ENCODE measurements at regions not wholly inside any gene's neighbourhood (a gene's known extent, or its start where the extent isn't known, plus 50 kb on each side); places are given as distances from the start of the nearest gene placed in this dataset.

DNA sequence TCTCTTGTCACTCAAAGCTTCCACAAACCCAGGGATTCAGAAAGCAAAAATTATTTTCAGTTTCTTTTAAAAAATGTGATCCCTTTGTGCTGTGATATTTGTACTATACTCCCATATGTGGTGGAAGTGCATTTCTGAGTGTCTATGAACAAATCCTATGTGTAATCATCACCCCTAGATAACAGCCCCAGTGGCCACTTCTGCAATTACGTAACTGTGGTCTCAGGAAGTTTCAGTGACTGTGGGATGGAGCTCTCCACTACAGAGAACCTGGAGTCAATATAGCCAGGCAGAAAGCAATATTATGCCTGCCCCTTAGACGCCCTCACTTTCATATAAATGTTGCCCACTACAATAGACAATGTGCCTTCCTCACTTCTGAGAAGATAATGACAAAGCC lies 1101.7 kb upstream of the GHITM start:
- no peak for DNase-seq

DNA sequence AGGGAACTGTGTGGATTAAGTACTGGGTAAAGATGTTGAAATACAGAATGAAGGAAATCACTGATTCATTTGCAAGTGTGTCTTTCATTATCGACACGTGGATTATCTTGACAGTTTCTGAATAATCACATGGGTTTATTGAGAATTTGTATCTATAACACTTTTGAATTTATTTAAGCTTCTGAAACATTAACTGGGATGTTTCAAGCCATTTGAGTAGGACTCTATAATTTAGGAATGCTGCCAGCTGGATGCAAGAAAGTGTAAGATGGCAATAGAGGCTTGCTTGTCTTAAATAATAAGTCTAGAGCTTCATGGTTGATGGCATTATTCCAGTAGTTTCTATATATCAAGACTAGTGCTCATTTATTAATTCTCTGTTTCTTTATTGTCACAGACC lies 1100.7 kb upstream of the GHITM start:
- no peak for DNase-seq

DNA sequence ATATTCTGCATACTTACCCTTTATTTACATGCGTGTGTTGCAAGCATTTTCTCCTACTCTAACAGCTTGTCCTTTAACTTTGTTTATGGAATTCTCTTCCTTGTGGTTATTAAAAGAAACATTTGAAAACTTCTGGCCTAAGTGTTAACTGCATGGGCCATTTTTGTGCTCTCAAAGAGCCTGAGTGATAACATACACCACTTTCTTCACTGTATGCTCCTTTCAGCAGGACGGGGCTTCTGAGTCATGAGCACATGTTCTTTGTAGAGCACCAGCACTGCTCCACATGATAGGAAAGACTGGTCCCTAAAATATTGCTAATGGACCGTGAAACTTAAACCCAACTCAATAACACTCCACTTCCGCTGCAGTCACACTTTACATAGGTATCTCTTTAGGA lies 1093.6 kb upstream of the GHITM start:
- no peak for DNase-seq

DNA sequence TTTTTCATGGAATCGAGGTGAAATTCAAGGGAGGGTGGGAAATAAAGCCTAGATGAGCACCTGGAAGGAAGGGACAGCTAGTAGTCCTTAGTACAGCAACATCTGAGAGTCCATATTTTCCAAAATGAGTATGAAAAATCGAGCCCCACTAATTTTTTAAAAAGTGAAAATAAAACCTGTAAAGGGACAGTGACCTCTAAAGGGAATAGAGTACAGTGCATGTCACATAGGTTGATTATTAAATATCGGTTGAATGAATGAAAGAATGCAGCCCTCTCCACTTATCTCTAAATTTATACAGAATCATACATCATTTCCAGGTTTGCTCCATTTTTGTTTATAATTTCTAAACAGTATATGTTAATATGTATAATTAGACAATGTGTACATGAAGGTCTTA lies 1088.5 kb upstream of the GHITM start:
- DNase-seq = no peak

DNA sequence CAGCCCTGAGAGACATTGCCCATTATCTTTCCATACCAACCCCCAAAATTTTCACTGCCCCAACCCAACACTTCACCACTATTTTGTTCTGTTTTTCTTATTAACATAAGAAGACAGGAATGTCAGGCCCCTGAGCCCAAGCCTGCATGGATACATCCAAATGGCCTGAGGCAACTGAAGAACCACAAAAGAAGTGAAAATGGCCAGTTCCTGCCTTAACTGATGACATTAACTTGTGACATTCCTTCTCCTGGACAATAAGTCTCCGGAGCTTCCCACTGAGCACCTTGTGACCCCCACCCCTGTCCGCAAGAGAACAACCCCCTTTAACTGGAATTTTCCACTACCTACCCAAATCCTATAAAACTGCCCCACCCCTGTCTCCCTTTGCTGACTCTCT lies 1076.4 kb upstream of the GHITM start:
- no peak for DNase-seq

DNA sequence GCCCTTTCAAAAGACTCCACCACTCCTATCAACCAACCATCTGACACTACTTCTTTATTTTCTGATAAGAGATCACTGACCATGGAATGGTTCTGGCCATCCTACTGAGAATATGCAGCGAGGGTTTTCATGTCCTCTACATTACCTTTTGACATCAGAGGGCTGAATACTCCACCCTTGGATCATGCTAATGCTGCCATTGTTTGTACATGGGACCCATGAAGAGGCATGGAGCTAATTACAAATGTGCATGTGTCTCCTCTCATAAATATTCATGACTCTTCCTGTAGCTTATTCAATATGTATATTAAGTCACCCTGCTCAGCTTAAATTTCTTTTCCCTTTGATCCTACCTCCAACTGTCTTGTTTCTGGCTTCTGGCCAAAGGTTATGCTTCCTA lies 1065.8 kb upstream of the GHITM start:
- no peak for DNase-seq

DNA sequence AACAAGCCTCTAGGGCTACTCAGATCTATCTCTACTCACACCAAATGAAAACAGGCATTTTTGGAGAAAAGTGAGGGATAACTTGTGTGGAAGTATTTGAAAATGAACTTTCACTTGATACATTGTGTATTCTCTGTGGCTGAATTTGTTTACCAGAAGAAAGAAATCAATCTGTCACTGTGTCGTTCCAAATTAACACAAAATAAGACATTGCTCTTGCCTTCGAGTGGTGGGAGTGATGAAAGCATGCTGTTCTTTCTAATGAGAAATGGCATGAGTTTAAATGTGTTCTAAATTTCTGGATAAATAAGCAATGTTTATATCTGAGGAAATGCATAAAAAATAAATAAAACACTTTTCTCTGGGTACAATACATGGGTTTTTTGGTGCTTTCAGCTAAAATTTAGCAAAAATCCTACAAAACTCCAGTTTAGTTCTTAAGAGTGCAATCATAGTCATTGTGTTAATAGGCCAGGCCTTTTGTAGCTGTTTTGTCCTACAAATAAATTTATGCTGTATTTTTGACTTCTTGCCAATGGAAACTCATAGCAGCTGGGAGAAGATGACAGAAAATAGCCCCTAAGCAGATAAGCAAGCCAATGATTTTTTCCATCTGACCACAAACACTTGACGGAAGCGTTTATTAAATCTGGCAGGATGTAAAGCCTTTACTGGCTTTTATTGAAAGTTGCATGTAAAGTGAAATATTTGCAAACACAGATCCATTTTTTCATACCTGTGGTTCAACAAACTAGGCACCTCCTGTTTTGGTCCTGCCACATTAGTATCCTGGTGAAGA lies 1064.1 kb upstream of the GHITM start:
- no peak for DNase-seq

DNA sequence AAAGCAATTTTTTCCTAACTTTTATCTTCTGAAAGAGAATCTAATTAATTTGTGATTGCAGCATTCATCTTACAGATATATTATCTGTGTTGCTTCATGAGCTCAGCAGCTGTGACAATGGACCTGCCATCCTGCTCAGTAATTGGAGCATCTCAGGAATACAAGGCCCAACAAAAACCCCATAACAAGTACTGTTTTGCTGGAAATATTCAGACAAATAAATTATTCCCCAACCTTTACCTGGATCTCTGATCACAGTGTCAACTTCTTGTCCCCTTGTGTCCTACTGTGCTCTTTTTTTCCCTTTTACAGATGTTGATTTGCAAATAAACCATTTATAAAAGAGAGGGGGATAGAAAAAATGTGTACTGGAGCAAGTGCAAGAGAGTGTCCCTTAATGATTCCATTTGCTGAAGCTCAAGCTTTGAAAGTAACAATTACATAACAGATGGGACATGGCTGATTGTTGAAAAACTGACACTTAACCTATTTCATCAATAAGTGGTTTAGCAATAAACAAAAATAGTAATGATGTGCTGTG lies 1063.4 kb upstream of the GHITM start:
- no peak for DNase-seq

DNA sequence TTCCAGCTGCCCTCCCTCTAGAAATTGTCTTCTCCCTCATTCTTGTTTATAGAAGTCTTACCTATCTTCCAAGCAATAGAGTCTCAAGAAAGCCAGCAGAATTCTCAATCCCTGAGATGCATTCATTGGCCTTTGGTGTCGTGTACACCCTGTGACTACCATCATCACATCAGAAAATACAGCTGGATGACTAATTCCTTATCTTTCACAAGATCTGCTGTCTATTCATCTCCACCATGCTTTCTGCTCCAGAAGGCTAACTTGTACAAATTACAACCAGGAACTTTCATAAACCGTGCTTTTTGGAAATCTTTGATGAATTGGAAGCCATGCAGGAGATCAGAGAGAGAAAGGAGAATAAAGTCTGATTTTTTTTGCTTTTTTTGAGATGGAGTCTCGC lies 1062.9 kb upstream of the GHITM start:
- DNase-seq = no peak

DNA sequence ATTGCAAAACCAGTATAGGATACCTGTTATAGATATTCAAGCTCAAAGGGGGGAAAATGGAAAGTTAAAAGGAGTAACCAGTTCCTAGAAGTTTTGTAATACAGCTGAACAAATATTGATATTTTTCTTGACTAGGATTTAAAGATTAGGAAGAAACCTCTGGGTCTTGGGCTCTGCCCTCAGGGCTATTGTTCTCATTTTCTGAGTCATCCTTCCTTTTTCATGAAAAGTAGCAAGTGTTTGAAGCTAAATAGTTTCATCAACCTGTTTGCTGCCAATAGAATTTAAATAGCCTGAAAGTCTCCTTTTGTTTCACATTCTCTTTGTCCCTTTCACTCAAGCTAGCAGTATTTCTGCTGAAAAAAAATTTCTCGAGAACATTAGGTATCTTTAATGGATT lies 1061.1 kb upstream of the GHITM start:
- no peak for DNase-seq

DNA sequence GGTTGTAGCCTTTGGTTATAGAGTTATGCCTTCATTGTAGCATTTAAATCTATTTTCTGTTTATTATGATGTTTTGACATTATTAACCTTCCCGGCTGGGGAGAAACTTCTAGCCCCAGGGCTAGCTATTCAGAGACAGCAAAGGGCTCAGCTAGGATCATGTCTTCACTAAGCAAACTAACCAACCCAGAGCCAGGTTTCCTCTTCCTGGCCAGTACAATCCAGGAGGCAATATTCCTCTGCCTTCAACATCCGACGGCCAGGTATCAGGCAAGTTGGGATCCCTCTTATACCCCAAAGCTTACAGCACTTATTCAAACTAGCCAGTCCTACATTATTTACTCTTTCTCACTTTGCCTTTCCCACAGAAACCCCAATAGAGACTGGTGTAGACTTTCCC lies 1060.7 kb upstream of the GHITM start:
- DNase-seq = no peak

DNA sequence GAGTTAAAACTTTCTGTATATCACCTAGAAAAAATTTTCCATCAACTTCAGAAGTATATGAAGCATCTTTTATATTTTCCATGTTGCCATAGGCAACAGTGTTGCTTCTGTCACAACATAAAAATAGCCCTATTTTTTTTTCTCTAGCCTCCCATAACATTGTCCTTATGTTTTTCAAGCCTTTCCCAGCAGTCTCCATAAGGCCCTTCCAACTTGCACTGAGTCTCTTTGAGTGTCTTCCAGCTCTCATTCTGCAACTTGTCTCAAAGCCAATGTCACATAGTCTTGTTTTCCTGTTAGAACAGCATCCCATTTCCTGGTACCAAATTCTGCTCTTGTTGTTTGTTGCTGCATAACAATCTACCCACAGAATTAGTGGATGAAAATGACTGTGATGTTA lies 1055.5 kb upstream of the GHITM start:
- DNase-seq = no peak

DNA sequence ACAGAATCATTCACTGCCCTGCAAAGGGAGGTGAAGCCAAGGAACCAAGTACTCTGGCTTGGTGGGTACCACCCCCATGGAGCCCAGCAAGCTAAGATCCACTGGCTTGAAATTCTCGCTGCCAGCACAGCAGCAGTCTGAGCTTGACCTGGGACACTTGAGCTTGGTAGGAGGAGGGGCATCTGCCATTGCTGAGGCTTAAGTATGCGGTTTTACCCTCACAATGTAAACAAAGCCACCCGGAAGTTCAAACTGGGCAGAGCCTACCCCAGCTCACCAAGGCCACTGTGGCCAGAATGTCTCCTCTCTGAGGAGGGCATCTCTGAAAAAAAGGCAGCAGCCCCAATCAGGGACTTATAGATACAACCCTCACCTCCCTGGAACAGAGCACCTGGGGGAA lies 1050.0 kb upstream of the GHITM start:
- no peak for DNase-seq

DNA sequence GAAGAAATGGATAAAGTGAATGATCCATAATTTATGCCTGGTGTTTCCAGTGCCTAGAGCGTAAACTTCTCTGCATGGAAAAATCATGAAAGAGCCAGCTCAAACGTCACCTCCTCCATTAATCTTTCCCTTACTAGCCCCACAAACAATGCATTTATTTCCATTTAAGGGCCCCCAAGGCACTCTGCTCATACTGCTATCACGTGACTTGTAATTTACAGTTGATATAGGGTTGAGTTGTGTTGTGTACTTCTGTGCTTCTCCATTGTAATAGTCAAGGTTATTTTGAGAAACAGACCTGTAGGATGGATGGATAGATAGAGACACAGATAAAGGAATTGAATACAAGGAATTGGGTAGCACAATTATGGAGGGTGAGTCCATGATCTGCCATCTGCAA lies 1034.7 kb upstream of the GHITM start:
- DNase-seq = no peak

DNA sequence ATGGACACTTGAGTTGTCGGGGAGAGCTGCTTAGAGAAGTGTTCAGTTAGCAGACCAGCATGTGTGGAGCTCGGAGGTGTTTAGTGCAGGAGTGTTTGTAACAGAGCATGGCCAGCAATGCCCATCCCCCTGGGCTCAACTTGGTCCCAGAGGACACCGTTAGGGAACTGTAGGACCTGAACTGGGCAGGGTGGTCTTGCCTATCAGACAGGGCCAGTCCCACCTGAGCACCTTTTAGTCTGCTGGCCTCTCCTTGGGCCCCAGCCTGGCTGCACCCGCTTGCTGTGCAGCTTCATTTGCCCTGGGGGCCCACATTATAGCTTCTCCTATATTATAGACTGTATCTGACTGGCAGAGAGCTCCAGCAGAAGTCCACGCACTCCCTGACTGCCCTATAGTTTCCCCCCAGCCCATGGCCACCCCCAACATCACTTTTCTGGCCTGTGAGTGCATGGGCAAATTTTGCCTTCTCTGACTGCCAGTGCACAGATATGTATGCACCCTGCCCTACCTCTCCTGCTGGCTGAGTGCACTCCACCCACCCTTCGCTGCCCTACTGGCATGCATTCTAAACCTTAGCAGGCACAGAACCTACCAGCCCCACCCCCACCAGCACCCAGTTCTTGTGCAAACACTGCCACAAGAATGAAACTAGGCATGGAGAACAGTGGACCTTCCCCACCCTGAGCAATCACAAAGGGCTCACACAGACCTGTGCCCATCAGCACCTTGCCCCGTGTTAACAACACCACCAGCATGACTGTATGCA lies 1030.6 kb upstream of the GHITM start:
- no peak for DNase-seq

DNA sequence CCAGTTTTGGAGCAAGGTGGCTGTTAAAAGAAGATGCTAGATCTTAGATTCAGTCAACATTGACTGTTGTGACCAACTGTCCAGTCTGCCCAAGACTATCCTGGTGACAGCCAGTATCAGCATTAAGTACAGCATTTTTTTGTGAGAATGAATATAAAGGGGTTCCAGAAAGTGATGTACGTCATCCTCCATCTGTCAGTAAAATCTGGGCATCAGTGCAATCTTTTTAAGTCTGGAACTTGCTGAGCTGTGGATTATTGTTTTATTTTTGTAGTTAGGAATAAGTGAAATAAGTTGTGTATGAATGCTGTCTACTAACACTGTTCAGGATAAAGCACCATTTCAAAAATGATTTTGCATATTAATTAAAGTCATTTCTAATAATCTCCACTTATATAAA lies 1020.0 kb upstream of the GHITM start:
- no peak for DNase-seq

DNA sequence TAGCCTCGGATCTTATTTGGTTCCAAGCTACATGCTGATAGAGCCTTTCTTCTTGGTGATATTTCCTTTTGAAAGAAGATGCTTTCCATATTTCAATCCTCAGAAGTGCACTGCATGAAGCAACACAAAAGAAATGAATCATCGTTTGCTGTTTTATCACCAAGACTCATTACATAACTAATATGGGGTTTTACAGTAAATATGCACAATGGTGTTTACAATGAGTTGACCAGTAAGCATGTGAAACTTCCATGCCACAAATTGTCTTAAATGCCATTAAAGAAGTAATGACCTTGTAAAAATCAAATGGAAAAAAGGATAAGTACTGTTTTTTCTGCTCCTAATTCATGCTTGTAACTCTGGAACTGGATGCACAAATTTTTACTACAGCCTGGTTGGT lies 1017.0 kb upstream of the GHITM start:
- DNase-seq = no peak

DNA sequence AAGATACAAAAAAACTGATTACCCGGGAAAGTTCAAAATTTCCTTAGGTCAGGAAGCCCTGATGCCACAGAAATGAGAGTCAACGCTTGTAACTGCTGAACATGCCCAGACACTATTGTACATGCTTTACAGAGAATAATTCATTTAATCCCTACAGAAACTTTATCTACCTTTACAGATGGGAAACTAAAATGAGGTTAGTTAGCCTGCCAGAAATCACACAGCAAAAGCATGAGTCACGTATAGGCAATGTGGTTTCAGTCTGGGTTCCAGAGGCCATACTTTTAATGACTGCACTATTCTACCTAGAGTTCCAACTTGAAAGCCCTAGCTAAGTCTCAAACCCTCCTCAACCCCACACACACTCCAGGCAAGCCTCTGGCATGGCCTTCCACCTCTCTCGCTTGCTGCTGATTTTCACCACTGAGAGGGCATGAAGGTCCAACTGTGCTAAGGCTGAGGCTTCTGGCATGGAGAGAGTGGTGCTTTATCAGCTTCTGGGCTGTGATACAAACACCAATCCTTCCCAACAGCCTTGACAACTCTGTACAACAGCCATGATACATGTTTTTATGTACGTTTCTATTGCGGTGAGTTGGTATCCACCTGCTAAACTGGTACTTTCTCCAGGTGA lies 1011.2 kb upstream of the GHITM start:
- DNase-seq = no peak

DNA sequence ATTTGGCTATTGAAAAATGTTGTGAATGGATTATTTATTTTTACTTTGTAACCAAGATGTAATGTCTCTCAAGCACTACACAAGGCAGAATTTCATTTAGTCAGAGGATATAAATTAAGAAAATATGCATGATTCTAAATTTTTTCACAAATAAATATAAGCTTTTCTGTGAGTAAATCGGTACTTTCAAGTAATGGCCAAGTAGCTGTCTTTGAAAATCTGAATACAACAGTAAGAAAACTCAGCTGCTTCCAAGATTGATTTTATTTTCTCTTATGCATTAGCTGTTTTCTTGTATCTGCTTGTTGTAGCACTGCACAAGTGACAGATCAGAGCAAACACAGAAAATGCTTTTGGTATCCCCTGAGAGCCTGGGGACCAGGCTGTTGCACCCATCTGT lies 998.5 kb upstream of the GHITM start:
- no peak for DNase-seq

DNA sequence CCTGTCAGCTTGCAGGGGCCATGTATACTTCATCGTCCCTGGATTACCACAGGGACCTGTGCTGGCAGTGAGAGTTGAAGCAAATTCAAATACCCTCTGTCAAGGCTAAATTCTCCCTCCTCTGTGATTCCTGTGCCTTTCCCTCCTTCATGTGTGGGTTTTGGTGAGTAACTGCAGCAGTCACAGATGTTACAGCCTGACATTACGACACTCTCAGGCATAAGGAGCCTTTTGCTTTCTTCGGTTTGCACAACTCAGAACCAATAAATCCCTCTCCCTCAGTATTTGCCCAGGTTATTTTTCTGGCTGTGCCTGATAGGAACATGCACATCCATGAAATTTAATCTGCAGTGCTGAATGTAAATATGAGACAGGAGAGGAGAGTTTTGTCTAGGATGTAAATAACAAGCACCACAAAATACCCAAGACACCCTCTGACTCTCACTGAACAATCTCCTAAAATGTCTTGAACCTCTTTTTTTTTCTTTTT lies 997.2 kb upstream of the GHITM start:
- no peak for DNase-seq

DNA sequence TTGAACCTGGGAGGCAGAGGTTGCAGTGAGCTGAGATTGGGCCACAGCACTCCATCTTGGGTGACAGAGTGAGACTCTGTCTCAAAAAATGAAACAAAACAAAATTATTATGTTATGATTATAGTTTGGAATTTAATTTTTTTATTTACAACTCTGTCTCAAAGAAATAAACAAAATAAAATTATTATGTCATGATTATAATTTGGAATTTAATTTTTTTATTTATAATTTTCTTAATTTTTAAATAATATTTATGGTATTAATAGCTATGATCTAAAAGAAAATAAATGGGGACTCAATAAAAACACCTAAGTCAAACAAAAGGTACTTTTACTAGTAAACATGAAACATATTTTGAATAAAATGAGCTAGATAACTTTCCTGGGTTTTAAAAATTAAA lies 994.8 kb upstream of the GHITM start:
- DNase-seq = no peak

DNA sequence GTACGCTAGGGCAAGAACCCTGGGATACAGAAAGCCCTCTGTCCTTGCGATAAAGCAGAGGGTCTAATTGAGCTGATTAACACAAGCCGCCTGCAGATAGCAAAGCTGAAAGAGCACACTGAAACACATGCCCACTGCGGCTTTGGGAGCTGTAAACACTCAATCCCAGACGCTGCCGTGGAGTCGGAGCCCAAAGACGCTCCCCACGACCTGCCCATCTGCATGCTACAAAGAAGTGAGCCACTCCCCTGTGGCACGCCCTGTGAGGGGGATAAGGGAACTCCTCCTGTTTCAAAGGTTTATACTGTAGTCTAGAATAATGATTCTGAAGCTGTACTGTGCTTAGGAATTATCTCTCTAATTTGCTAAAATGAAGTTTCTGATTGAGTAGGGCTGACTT lies 985.6 kb upstream of the GHITM start:
- DNase-seq = no peak

DNA sequence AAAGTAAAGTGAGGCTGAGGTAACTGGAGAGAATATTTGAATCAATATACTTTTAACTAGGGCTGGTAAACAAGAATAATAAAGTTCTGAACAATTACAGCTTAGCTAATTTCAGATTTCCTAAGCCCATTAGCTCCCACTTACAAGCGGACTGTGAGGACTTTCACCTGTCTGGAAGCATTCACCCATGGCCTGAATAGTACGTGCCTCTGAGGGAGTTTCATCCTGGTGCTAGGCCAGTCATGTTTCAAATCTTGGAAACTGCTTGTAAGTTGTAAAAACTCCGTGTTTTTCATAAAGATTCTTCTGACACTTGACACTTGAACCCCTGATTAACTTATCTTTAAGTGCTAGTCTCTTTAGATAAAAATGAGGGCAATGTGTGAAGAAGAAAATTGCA lies 975.2 kb upstream of the GHITM start:
- DNase-seq = no peak

DNA sequence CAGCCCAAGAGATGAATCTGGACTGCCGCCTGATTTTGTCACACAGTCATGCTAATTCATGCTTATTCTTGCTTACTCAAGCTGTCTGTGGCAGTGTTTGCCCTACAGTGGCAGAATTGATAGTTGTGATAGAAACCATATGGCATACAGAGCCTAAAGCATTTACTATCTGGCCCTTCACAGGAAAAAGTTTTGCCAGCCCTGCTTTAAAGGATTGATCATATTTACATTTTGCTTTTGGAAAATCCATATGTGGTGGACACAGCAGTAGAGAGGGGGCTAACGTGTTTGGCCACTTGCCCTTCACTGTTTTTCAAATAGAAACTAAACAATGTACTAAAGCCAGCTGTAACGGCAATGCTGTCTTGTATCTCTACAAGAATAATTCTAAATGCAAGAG lies 974.0 kb upstream of the GHITM start:
- no peak for DNase-seq

All from NCI-H526 treated with DMSO at 0.1 percent for 48 hours (cell line).